ENCODE measurements at regions not wholly inside any gene's neighbourhood (a gene's known extent, or its start where the extent isn't known, plus 50 kb on each side); places are given as distances from the start of the nearest gene placed in this dataset.

- DNase-seq = no peak
- H3K9me3 Mint-ChIP-seq = peaks cover 4% of the 10 kb centered on the region
- H3K4me3 Mint-ChIP-seq = no peak overlapping the region
- ATAC-seq = no peak
- H3K36me3 Mint-ChIP-seq (ENCODE audit: insufficient read depth) = no peaks in the 10 kb centered on the region
- no peaks in the 10 kb centered on the region for H3K4me1 Mint-ChIP-seq (ENCODE audit: low read depth)
- H3K27me3 Mint-ChIP-seq (ENCODE audit: low read depth) = no peaks in the 10 kb centered on the region
Measured at GRCh38 chr7:80319461-80319860, 184.8 kb downstream of the GNAI1 start.

- Mint-ChIP-seq H3K4me3 (no peak overlapping the region), H3K9me3 (peaks cover 4% of the 10 kb centered on the region), H3K27me3 (ENCODE audit: low read depth) (no peaks in the 10 kb centered on the region), H3K4me1 (ENCODE audit: low read depth) (no peaks in the 10 kb centered on the region), H3K36me3 (ENCODE audit: insufficient read depth) (no peaks in the 10 kb centered on the region)
- no peak for DNase-seq
- ATAC-seq = no peak
Measured at GRCh38 chr7:80318081-80318480, 183.4 kb downstream of the GNAI1 start.

- DNase-seq = no peak
- no peak overlapping the region for H3K4me3 Mint-ChIP-seq
Measured at GRCh38 chr7:80316811-80317210, 182.2 kb downstream of the GNAI1 start.

GRCh38 chr7:80313716-80314115 is 179.1 kb downstream of the GNAI1 start:
- H3K36me3 Mint-ChIP-seq (ENCODE audit: insufficient read depth) = no peaks in the 10 kb centered on the region
- ATAC-seq = no peak
- no peak for DNase-seq
- no peak overlapping the region for H3K4me3 Mint-ChIP-seq
- peaks cover 9% of the 10 kb centered on the region for H3K9me3 Mint-ChIP-seq
- H3K27me3 Mint-ChIP-seq (ENCODE audit: low read depth) = no peaks in the 10 kb centered on the region
- peaks cover 4% of the 10 kb centered on the region for H3K4me1 Mint-ChIP-seq (ENCODE audit: low read depth)

More at GRCh38 chr7:80316811-80317210, 182.2 kb downstream of the GNAI1 start:
- no peaks in the 10 kb centered on the region for H3K36me3 Mint-ChIP-seq (ENCODE audit: insufficient read depth)
- no peak for ATAC-seq
- peaks cover 4% of the 10 kb centered on the region for H3K9me3 Mint-ChIP-seq
- H3K4me1 Mint-ChIP-seq (ENCODE audit: low read depth) = no peaks in the 10 kb centered on the region
- H3K27me3 Mint-ChIP-seq (ENCODE audit: low read depth) = no peaks in the 10 kb centered on the region

GRCh38 chr7:80313067-80313626 is 178.5 kb downstream of the GNAI1 start:
- DNase-seq = no peak
- no peak for ATAC-seq
- H3K4me1 Mint-ChIP-seq (ENCODE audit: low read depth) = peaks cover 4% of the 10 kb centered on the region
- no peaks in the 10 kb centered on the region for H3K36me3 Mint-ChIP-seq (ENCODE audit: insufficient read depth)
- peaks cover 7% of the 10 kb centered on the region for H3K9me3 Mint-ChIP-seq
- no peak overlapping the region for H3K4me3 Mint-ChIP-seq
- no peaks in the 10 kb centered on the region for H3K27me3 Mint-ChIP-seq (ENCODE audit: low read depth)

GRCh38 chr7:80312139-80312661 is 177.6 kb downstream of the GNAI1 start:
- DNase-seq (no peak), ATAC-seq (peak in 1 of 2 donors; percentile 50)
- Mint-ChIP-seq H3K4me3 (no peak overlapping the region), H3K4me1 (ENCODE audit: low read depth) (peaks cover 4% of the 10 kb centered on the region), H3K27me3 (ENCODE audit: low read depth) (no peaks in the 10 kb centered on the region), H3K9me3 (peaks cover 7% of the 10 kb centered on the region), H3K36me3 (ENCODE audit: insufficient read depth) (no peaks in the 10 kb centered on the region)

- Mint-ChIP-seq H3K36me3 (ENCODE audit: insufficient read depth) (no peaks in the 10 kb centered on the region), H3K4me3 (no peak overlapping the region), H3K4me1 (ENCODE audit: low read depth) (peaks cover 4% of the 10 kb centered on the region), H3K9me3 (peaks cover 7% of the 10 kb centered on the region), H3K27me3 (ENCODE audit: low read depth) (no peaks in the 10 kb centered on the region)
- DNase-seq (no peak), ATAC-seq (no peak)
Measured at GRCh38 chr7:80311313-80311712, 176.7 kb downstream of the GNAI1 start.

GRCh38 chr7:80309971-80310549 is 175.4 kb downstream of the GNAI1 start:
- H3K9me3 Mint-ChIP-seq = peaks cover 7% of the 10 kb centered on the region
- no peaks in the 10 kb centered on the region for H3K27me3 Mint-ChIP-seq (ENCODE audit: low read depth)
- H3K4me3 Mint-ChIP-seq = no peak overlapping the region
- DNase-seq (peak; percentile 7), ATAC-seq (no peak)
- H3K4me1 Mint-ChIP-seq (ENCODE audit: low read depth) = peaks cover 4% of the 10 kb centered on the region
- no peaks in the 10 kb centered on the region for H3K36me3 Mint-ChIP-seq (ENCODE audit: insufficient read depth)

- DNase-seq = no peak
- peak; percentile 30 to 54 for ATAC-seq
- Mint-ChIP-seq H3K27me3 (ENCODE audit: low read depth) (no peaks in the 10 kb centered on the region), H3K4me3 (no peak overlapping the region), H3K4me1 (ENCODE audit: low read depth) (peaks cover 4% of the 10 kb centered on the region), H3K36me3 (ENCODE audit: insufficient read depth) (no peaks in the 10 kb centered on the region), H3K9me3 (peaks cover 7% of the 10 kb centered on the region)
Measured at GRCh38 chr7:80309377-80309776, 174.7 kb downstream of the GNAI1 start.

- DNase-seq = no peak
- peaks cover 4% of the 10 kb centered on the region for H3K4me1 Mint-ChIP-seq (ENCODE audit: low read depth)
Measured at GRCh38 chr7:80307227-80307856, 172.7 kb downstream of the GNAI1 start.

GRCh38 chr7:80303315-80303714 is 168.7 kb downstream of the GNAI1 start:
- ATAC-seq = no peak
- H3K9me3 Mint-ChIP-seq = no peaks in the 10 kb centered on the region
- H3K27me3 Mint-ChIP-seq (ENCODE audit: low read depth) = no peaks in the 10 kb centered on the region
- H3K4me1 Mint-ChIP-seq (ENCODE audit: low read depth) = no peaks in the 10 kb centered on the region
- no peaks in the 10 kb centered on the region for H3K36me3 Mint-ChIP-seq (ENCODE audit: insufficient read depth)
- no peak for DNase-seq
- H3K4me3 Mint-ChIP-seq = no peak overlapping the region

More at GRCh38 chr7:80307227-80307856, 172.7 kb downstream of the GNAI1 start:
- no peak for ATAC-seq
- no peak overlapping the region for H3K4me3 Mint-ChIP-seq
- H3K9me3 Mint-ChIP-seq = peaks cover 7% of the 10 kb centered on the region
- no peaks in the 10 kb centered on the region for H3K36me3 Mint-ChIP-seq (ENCODE audit: insufficient read depth)
- H3K27me3 Mint-ChIP-seq (ENCODE audit: low read depth) = no peaks in the 10 kb centered on the region

GRCh38 chr7:80302636-80303035 is 168.0 kb downstream of the GNAI1 start:
- no peaks in the 10 kb centered on the region for H3K27me3 Mint-ChIP-seq (ENCODE audit: low read depth)
- H3K4me3 Mint-ChIP-seq = no peak overlapping the region
- DNase-seq (no peak), ATAC-seq (no peak)
- H3K4me1 Mint-ChIP-seq (ENCODE audit: low read depth) = no peaks in the 10 kb centered on the region
- H3K36me3 Mint-ChIP-seq (ENCODE audit: insufficient read depth) = no peaks in the 10 kb centered on the region
- H3K9me3 Mint-ChIP-seq = peaks cover 1% of the 10 kb centered on the region

GRCh38 chr7:80302078-80302477 is 167.4 kb downstream of the GNAI1 start:
- no peak for DNase-seq
- Mint-ChIP-seq H3K4me3 (no peak overlapping the region), H3K9me3 (peaks cover 7% of the 10 kb centered on the region), H3K27me3 (ENCODE audit: low read depth) (no peaks in the 10 kb centered on the region), H3K4me1 (ENCODE audit: low read depth) (no peaks in the 10 kb centered on the region), H3K36me3 (ENCODE audit: insufficient read depth) (no peaks in the 10 kb centered on the region)
- no peak for ATAC-seq

GRCh38 chr7:80298201-80298600 is 163.6 kb downstream of the GNAI1 start:
- no peaks in the 10 kb centered on the region for H3K4me1 Mint-ChIP-seq (ENCODE audit: low read depth)
- peaks cover 25% of the 10 kb centered on the region for H3K9me3 Mint-ChIP-seq
- H3K36me3 Mint-ChIP-seq (ENCODE audit: insufficient read depth) = no peaks in the 10 kb centered on the region
- ATAC-seq = no peak
- no peak for DNase-seq
- H3K4me3 Mint-ChIP-seq = no peak overlapping the region
- H3K27me3 Mint-ChIP-seq (ENCODE audit: low read depth) = no peaks in the 10 kb centered on the region

- DNase-seq = no peak
- Mint-ChIP-seq H3K9me3 (peaks cover 37% of the 10 kb centered on the region), H3K36me3 (ENCODE audit: insufficient read depth) (no peaks in the 10 kb centered on the region), H3K4me1 (ENCODE audit: low read depth) (no peaks in the 10 kb centered on the region), H3K27me3 (ENCODE audit: low read depth) (no peaks in the 10 kb centered on the region), H3K4me3 (no peak overlapping the region)
- ATAC-seq = no peak
Measured at GRCh38 chr7:80294346-80294745, 159.7 kb downstream of the GNAI1 start.
